Trophoblast cell (in vitro differentiated cells and primary cell): ENCODE measurements at regions not wholly inside any gene's neighbourhood (a gene's known extent, or its start where the extent isn't known, plus 50 kb on each side); places are given as distances from the start of the nearest gene placed in this dataset.
"Not testable (repeated sequence)": the region's sequence is repeated elsewhere in the genome, so short reads cannot be mapped to it uniquely, and the experiment has no call there.

Experiments
- DNase-seq, 2 donors: peaks; one replicate each; pipeline ENCODE4 v3.0.0-alpha.2; 2016
- H2AFZ ChIP-seq: 2 replicates; pipeline ENCODE4 v1.6.1; 2013; ENCODE audit warnings: low read length, moderate library complexity, mild to moderate bottlenecking; ENCODE audit not compliant: insufficient read depth, poor library complexity
- H2AK5ac ChIP-seq: 2 replicates; pipeline ENCODE4 v1.6.1; 2013; ENCODE audit warnings: mild to moderate bottlenecking, low read length
- H2BK120ac ChIP-seq: 2 replicates; pipeline ENCODE4 v1.6.1; 2013; ENCODE audit warnings: low read length, mild to moderate bottlenecking, moderate library complexity; ENCODE audit not compliant: insufficient read depth, poor library complexity
- H2BK12ac ChIP-seq: 2 replicates; pipeline ENCODE4 v1.6.1; 2013; ENCODE audit warnings: mild to moderate bottlenecking, low read length, moderate library complexity
- H2BK5ac ChIP-seq: 2 replicates; pipeline ENCODE4 v1.6.1; 2013; ENCODE audit warnings: low read length, low read depth, moderate library complexity, mild to moderate bottlenecking; ENCODE audit not compliant: poor library complexity
- H3K14ac ChIP-seq: 2 replicates; pipeline ENCODE4 v1.6.1; 2013; ENCODE audit warnings: mild to moderate bottlenecking, low read length
- H3K18ac ChIP-seq: 2 replicates; pipeline ENCODE4 v1.6.1; 2013; ENCODE audit warnings: mild to moderate bottlenecking, low read length
- H3K23ac ChIP-seq: 2 replicates; pipeline ENCODE4 v1.6.1; 2013; ENCODE audit warnings: low read length
- H3K27ac ChIP-seq: 2 replicates; pipeline ENCODE4 v1.5.1; 2013; ENCODE audit warnings: low read depth, mild to moderate bottlenecking, inconsistent platforms, low read length, moderate library complexity
- H3K27me3 ChIP-seq: 2 replicates; pipeline ENCODE4 v1.6.1; 2013; ENCODE audit warnings: inconsistent platforms, mild to moderate bottlenecking, low read length, moderate library complexity; ENCODE audit not compliant: insufficient read depth
- H3K36me3 ChIP-seq, 2 experiments: 1 replicate in 1 of 2; 2 replicates in 1 of 2; pipeline ENCODE4 v1.6.1; 2013; ENCODE audit warnings: low read length in 2 of 2, mild to moderate bottlenecking in 2 of 2, moderate library complexity in 1 of 2; ENCODE audit not compliant: insufficient read depth in 2 of 2, control insufficient read depth in 1 of 2
- H3K4ac ChIP-seq: 2 replicates; pipeline ENCODE4 v1.6.1; 2013; ENCODE audit warnings: low read depth, mild to moderate bottlenecking, low read length, moderate library complexity
- H3K4me1 ChIP-seq, 2 experiments: 1 replicate in 1 of 2; 2 replicates in 1 of 2; pipeline ENCODE4 v1.6.1; 2013; ENCODE audit warnings: low read length in 2 of 2, mild to moderate bottlenecking in 2 of 2, moderate library complexity in 1 of 2; ENCODE audit not compliant: insufficient read depth in 2 of 2, control insufficient read depth in 1 of 2
- H3K4me2 ChIP-seq: 2 replicates; pipeline ENCODE4 v1.6.1; 2013; ENCODE audit warnings: inconsistent platforms, mild to moderate bottlenecking, low read length, moderate library complexity
- H3K4me3 ChIP-seq: 2 replicates; pipeline ENCODE4 v1.5.1; 2013; ENCODE audit warnings: mild to moderate bottlenecking, low read depth, low read length, inconsistent platforms
- H3K79me1 ChIP-seq: one replicate; pipeline ENCODE4 v1.6.1; 2013; ENCODE audit warnings: low read length
- H3K79me2 ChIP-seq: 2 replicates; pipeline ENCODE4 v1.6.1; 2013; ENCODE audit warnings: low read length, mild to moderate bottlenecking; ENCODE audit not compliant: control insufficient read depth, insufficient read depth, poor library complexity
- H3K9ac ChIP-seq: 2 replicates; pipeline ENCODE4 v1.6.1; 2013; ENCODE audit warnings: mild to moderate bottlenecking, low read length
- H3K9me3 ChIP-seq: 2 replicates; pipeline ENCODE4 v1.6.1; 2013; ENCODE audit warnings: low read depth, mild to moderate bottlenecking, control low read depth, inconsistent platforms, low read length; ENCODE audit not compliant: insufficient read depth
- H4K12ac ChIP-seq: 2 replicates; pipeline ENCODE4 v1.6.1; 2013; ENCODE audit warnings: low read depth, mild to moderate bottlenecking, low read length, moderate library complexity
- H4K8ac ChIP-seq: 2 replicates; pipeline ENCODE4 v1.6.1; 2013; ENCODE audit warnings: low read depth, mild to moderate bottlenecking, low read length, moderate library complexity
- H4K91ac ChIP-seq: one replicate; pipeline ENCODE4 v1.6.1; 2013; ENCODE audit warnings: low read depth, mild to moderate bottlenecking, low read length, moderate library complexity
- WGBS: extraction: QIAGEN DNeasy Blood & Tissue Kit; methylation state at CpG from one replicate; pipeline ENCODE4 v1.1.7; 2013; ENCODE audit warnings: missing lambda C conversion rate; ENCODE audit not compliant: insufficient read length, insufficient coverage; ENCODE audit errors: extremely low coverage; 5-methylcytosine and 5-hydroxymethylcytosine counted together

DNA sequence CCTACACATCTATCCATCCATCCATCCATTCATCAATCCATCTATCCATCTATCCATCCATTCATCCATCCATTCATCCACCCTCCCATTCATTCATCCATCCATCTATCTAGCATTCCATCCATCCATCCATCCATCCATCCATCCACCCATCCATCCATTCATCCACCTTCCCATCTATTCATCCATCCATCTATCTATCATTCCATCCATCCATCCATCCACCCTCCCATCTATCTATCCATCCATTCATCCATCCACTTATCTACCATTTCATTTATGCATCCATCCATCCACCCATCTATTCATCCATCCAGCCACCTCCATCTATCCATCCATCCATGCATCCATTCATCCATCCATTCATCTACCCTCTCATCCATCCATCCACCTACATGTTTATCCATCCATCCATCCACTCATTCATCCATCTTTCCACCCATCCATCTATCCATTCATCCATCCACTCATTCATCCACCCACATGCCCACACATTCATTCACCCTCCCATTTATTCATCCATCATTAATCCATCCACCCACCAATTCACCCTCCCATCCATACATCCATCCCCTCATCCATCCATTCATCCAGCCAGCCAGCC is 258.5 kb downstream of the CRLF2 start:
- H3K36me3 ChIP-seq: no peaks in the 10 kb centered on the region

DNA sequence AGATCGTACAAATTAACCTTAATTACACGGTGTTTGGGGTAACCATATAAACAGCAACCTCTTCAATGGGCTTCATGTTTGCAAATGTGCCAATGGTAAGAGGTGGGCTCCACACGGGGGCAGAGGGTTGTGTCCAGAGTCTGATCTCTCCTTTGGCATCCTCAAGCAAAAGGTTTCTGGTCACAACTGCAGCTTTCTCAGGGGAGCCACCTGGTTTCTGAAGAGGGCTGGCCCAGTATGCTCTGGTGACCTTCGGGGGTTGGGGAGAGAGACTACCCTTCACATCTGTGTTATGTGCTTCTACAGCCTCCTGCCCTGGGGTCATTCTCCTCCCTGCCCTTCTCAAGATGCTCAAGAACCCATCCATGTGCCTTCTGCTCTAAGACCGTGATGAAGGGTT is 259.6 kb downstream of the CRLF2 start:
- no peaks in the 10 kb centered on the region for H3K27me3 ChIP-seq
- H3K4me3 ChIP-seq: no peak overlapping the region
- no peak overlapping the region for H3K23ac ChIP-seq
- no peak overlapping the region for H3K18ac ChIP-seq
- no peak overlapping the region for H3K27ac ChIP-seq
- no peaks in the 10 kb centered on the region for H3K79me1 ChIP-seq
- H2BK12ac ChIP-seq: no peak overlapping the region
- no peaks in the 10 kb centered on the region for H3K79me2 ChIP-seq
- H2AK5ac ChIP-seq: no peak overlapping the region
- no peak overlapping the region for H3K14ac ChIP-seq
- DNase-seq: no peak
- no peak overlapping the region for H3K4ac ChIP-seq
- no peak overlapping the region for H4K91ac ChIP-seq
- H3K4me2 ChIP-seq: no peak overlapping the region
- no peak overlapping the region for H2BK5ac ChIP-seq
- no peaks in the 10 kb centered on the region for H3K36me3 ChIP-seq
- no peak overlapping the region for H4K12ac ChIP-seq
- no CpG with 5 or more reads among the region's 5 CpGs for WGBS
- H3K9ac ChIP-seq: no peak overlapping the region
- no peaks in the 10 kb centered on the region for H3K4me1 ChIP-seq
- H4K8ac ChIP-seq: no peak overlapping the region
- H2AFZ ChIP-seq: no peak overlapping the region
- H2BK120ac ChIP-seq: no peak overlapping the region
- peaks cover 9% of the 10 kb centered on the region for H3K9me3 ChIP-seq

More for the DNA sequence above, 258.5 kb downstream of the CRLF2 start:
- H4K12ac ChIP-seq: no peak overlapping the region
- no peak overlapping the region for H2AFZ ChIP-seq
- no peaks in the 10 kb centered on the region for H3K79me1 ChIP-seq
- no peak overlapping the region for H3K4me3 ChIP-seq
- no peak overlapping the region for H3K4me2 ChIP-seq
- H3K14ac ChIP-seq: no peak overlapping the region
- H2BK12ac ChIP-seq: no peak overlapping the region
- no peak overlapping the region for H2BK5ac ChIP-seq
- H3K9ac ChIP-seq: no peak overlapping the region
- no peak overlapping the region for H3K23ac ChIP-seq
- no peak overlapping the region for H4K91ac ChIP-seq
- no peak for DNase-seq
- no peak overlapping the region for H2BK120ac ChIP-seq
- no peaks in the 10 kb centered on the region for H3K27me3 ChIP-seq
- no peak overlapping the region for H3K4ac ChIP-seq
- no peak overlapping the region for H3K18ac ChIP-seq
- no peaks in the 10 kb centered on the region for H3K79me2 ChIP-seq
- H4K8ac ChIP-seq: no peak overlapping the region
- no peak overlapping the region for H2AK5ac ChIP-seq
- H3K4me1 ChIP-seq: no peaks in the 10 kb centered on the region
- H3K9me3 ChIP-seq: peaks cover 9% of the 10 kb centered on the region
- no peak overlapping the region for H3K27ac ChIP-seq

DNA sequence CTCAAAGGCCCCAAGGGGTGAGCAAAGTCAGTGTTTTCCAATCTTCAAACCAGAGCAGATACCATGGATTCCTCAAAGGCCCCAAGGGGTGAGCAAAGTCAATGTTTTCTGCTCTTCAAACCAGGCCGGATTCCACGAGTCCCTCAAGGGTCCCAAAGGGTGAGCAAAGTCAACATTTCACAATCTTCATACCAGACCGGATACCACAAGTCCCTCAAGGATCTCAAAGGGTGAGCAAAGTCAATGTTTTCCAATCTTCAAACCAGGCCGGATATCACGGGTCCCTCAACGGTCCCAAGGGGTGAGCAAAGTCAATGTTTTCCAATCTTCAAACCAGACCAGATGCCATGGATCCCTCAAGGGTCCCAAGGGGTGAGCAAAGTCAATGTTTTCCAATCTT is 265.2 kb downstream of the CRLF2 start:
- not testable (repeated sequence) for H3K27me3 ChIP-seq, H2AK5ac ChIP-seq, H2BK5ac ChIP-seq, H3K9me3 ChIP-seq, H3K18ac ChIP-seq, H3K14ac ChIP-seq, H4K8ac ChIP-seq, H4K12ac ChIP-seq, DNase-seq, H2BK12ac ChIP-seq, H3K4me3 ChIP-seq, H3K4me1 ChIP-seq, H3K27ac ChIP-seq, H3K9ac ChIP-seq, H4K91ac ChIP-seq, H3K79me1 ChIP-seq, H3K23ac ChIP-seq, H3K4ac ChIP-seq, H3K79me2 ChIP-seq, H2BK120ac ChIP-seq, H2AFZ ChIP-seq, H3K4me2 ChIP-seq, H3K36me3 ChIP-seq
- no CpG with 5 or more reads among the region's 6 CpGs for WGBS

DNA sequence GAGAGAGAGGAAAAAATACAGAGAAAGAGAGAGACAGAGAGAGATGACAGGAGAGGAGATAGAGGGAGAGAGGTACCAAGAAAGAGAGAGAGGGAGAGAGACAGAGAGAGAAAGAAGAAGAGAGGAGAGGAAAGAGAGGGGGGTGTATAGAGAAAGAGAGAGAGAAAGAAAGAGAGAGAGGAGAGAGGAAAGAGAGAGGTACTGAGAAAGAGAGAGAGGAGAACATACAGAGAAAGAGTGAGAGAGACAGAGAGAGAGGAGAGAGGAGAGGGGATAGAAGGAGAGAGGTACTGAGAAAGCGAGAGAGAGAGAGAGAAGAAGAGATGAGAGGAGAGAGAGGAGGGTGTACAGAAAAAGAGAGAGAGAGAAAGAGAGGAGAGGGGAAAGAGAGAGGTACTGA is 269.4 kb downstream of the CRLF2 start:
- Histone ChIP-seq H3K4ac (no peak overlapping the region), H3K36me3 (no peaks in the 10 kb centered on the region), H3K4me2 (no peak overlapping the region), H3K14ac (no peak overlapping the region), H3K27ac (no peak overlapping the region), H3K18ac (no peak overlapping the region), H4K91ac (no peak overlapping the region), H3K4me3 (no peak overlapping the region), H4K12ac (no peak overlapping the region), H2AK5ac (no peak overlapping the region), H3K23ac (no peak overlapping the region), H2BK5ac (no peak overlapping the region), H4K8ac (no peak overlapping the region), H2BK12ac (no peak overlapping the region), H3K4me1 (no peaks in the 10 kb centered on the region), H3K9ac (no peak overlapping the region), H3K9me3 (peaks cover 2% of the 10 kb centered on the region), H2AFZ (no peak overlapping the region), H2BK120ac (no peak overlapping the region), H3K79me1 (no peaks in the 10 kb centered on the region), H3K27me3 (no peaks in the 10 kb centered on the region), H3K79me2 (no peaks in the 10 kb centered on the region)
- no CpG with 5 or more reads among the region's 1 CpG for WGBS
- DNase-seq: no peak
